MCF 10A (cell line): ENCODE measurements at regions not wholly inside any gene's neighbourhood (a gene's known extent, or its start where the extent isn't known, plus 50 kb on each side); places are given as distances from the start of the nearest gene placed in this dataset.

ENCODE experiments used
- BruUV-seq: library from RNA; stranded (reverse); fragments of 400-500 nt; replicated peaks from 2 replicates; lab custom pipeline; 2021; lab: Mats Ljungman, UMichigan
- CTCF ChIA-PET: fragments of 300-600 bp; sonication (Branson Sonifier 250); formaldehyde crosslinking; extraction: SDS; loops from one replicate; lab custom pipeline; 2021; ENCODE audit warnings: antibody characterized with exemption, inconsistent platforms; lab: Yijun Ruan, JAX
- POLR2A ChIA-PET: fragments of 300-600, 350-650 bp; sonication (Branson Sonifier 250); formaldehyde crosslinking; extraction: SDS; loops from one replicate; lab custom pipeline; 2020; ENCODE audit warnings: antibody characterized with exemption, inconsistent platforms; lab: Yijun Ruan, JAX
- DNase-seq: peaks from one replicate; pipeline ENCODE4 v3.0.0-alpha.2; 2018; ENCODE audit not compliant: unreplicated experiment
- H3K27ac Mint-ChIP-seq: one replicate; pipeline ENCODE4 v1.8.0; 2022; ENCODE audit warnings: mild to moderate bottlenecking, low read depth, mixed read lengths; ENCODE audit not compliant: unreplicated experiment
- H3K27me3 Mint-ChIP-seq: one replicate; pipeline ENCODE4 v1.8.0; 2022; ENCODE audit warnings: mixed read lengths; ENCODE audit not compliant: insufficient read depth, unreplicated experiment
- H3K36me3 Mint-ChIP-seq: one replicate; pipeline ENCODE4 v1.8.0; 2022; ENCODE audit warnings: mild to moderate bottlenecking, moderate library complexity, mixed read lengths; ENCODE audit not compliant: insufficient read depth, unreplicated experiment
- H3K4me1 Mint-ChIP-seq: one replicate; pipeline ENCODE4 v1.8.0; 2022; ENCODE audit warnings: mixed read lengths; ENCODE audit not compliant: insufficient read depth, unreplicated experiment
- H3K4me3 Mint-ChIP-seq: one replicate; pipeline ENCODE4 v1.8.0; 2022; ENCODE audit warnings: mild to moderate bottlenecking, moderate library complexity, mixed read lengths; ENCODE audit not compliant: unreplicated experiment
- H3K9me3 Mint-ChIP-seq: one replicate; pipeline ENCODE4 v1.8.0; 2022; ENCODE audit warnings: mixed read lengths; ENCODE audit not compliant: unreplicated experiment
- intact Hi-C: fragments of 100-400 bp; cut with micrococcal nuclease; formaldehyde crosslinking; loops from 2 replicates; pipeline ENCODE4 v1.14.1; 2022
- TF ChIP-seq, protein P1 (sequence below): fragments of 200-600 bp; IDR thresholded peaks from one replicate; pipeline ENCODE4 v1.8.0; 2022; ENCODE audit warnings: antibody characterized with exemption, mild to moderate bottlenecking; ENCODE audit not compliant: unreplicated experiment

DNA sequence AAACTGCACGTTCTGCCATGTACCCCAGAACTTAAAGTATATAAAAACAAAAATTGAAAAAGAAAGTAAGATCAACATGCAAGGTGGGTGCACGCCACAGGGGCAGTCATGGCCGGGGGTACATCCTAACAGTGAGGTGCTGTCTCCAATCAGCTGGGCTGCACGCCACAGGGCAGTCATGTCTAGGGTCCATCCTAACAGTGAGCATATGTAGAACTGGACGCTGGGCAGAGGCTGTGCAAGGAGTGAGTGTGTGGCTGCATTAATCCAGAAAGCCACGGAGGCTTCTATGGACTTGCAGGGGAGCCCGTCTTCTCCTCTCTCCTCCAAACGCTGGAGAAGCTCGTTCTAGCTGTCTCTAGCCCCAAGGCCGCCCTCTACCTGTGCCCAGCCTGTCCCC is 1105.0 kb downstream of the BRD1 start:
- DNase-seq = no peak
- POLR2A ChIA-PET = no interaction called here
- peaks cover 25% of the 10 kb centered on the region for H3K9me3 Mint-ChIP-seq
- H3K36me3 Mint-ChIP-seq = no peaks in the 10 kb centered on the region
- TF ChIP-seq, protein P1, sequence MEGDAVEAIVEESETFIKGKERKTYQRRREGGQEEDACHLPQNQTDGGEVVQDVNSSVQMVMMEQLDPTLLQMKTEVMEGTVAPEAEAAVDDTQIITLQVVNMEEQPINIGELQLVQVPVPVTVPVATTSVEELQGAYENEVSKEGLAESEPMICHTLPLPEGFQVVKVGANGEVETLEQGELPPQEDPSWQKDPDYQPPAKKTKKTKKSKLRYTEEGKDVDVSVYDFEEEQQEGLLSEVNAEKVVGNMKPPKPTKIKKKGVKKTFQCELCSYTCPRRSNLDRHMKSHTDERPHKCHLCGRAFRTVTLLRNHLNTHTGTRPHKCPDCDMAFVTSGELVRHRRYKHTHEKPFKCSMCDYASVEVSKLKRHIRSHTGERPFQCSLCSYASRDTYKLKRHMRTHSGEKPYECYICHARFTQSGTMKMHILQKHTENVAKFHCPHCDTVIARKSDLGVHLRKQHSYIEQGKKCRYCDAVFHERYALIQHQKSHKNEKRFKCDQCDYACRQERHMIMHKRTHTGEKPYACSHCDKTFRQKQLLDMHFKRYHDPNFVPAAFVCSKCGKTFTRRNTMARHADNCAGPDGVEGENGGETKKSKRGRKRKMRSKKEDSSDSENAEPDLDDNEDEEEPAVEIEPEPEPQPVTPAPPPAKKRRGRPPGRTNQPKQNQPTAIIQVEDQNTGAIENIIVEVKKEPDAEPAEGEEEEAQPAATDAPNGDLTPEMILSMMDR = no peak
- no peak overlapping the region for H3K4me3 Mint-ChIP-seq
- BruUV-seq = no TSS peak
- CTCF ChIA-PET = no interaction called here
- intact Hi-C loops = no loop called here
- no peaks in the 10 kb centered on the region for H3K27me3 Mint-ChIP-seq
- H3K27ac Mint-ChIP-seq = no peak overlapping the region
- no peaks in the 10 kb centered on the region for H3K4me1 Mint-ChIP-seq

DNA sequence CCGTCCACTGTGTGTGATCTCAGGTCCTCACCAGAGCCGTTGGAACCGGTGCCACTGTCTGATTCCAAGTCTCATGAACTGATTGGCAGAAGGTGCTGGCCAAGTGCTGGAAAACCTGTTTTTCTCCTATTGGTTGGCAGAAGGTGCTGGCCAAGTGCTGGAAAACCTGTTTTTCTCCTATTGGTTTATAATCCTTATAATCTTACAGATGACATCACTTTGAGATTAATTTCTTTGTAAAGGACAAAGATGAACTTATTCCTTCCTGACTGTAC is 1106.3 kb downstream of the BRD1 start:
- TF ChIP-seq, protein P1 = no peak
- no peak overlapping the region for H3K4me3 Mint-ChIP-seq
- H3K36me3 Mint-ChIP-seq = peaks cover 3% of the 10 kb centered on the region
- no peaks in the 10 kb centered on the region for H3K4me1 Mint-ChIP-seq
- H3K27me3 Mint-ChIP-seq = no peaks in the 10 kb centered on the region
- CTCF ChIA-PET = no interaction called here
- H3K27ac Mint-ChIP-seq = no peak overlapping the region
- POLR2A ChIA-PET = no interaction called here
- intact Hi-C loops = no loop called here
- BruUV-seq = no TSS peak
- peaks cover 31% of the 10 kb centered on the region for H3K9me3 Mint-ChIP-seq
- no peak for DNase-seq

DNA sequence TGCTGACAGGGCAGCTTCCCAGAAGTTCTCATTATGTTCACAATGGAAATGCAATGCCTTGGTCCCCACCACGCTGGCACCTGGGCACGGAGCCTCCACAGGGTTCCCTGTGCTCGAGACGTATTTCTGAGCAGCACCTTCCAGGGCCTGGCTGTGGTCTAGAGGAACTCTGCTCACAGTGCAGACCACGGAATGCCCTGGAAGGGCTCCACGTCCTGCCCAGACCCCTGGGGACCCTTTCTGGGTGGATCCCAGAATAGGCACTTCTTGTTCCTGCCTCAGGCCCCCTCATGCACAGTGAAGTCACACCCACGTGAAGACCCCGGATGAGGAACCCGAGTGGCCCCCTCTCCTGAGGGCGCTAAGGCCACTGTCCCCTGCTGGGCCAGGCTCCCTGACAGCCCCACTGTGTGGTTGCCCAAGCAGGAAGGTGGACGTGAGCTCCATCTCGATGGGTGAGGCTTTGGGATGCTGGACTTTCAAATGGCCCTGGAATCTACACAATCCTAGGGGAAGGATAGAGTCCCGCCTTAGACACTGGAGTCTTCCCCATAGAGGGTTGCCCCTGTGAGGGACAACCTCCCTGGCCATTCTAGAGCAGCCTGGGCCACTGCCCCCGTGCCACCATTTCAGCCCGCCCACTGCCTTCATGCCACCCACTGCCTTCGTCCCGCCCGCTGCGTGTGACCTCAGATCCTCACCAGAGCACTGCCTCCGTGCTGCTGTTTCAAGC is 1106.8 kb downstream of the BRD1 start:
- POLR2A ChIA-PET = no interaction called here
- no peaks in the 10 kb centered on the region for H3K4me1 Mint-ChIP-seq
- peaks cover 27% of the 10 kb centered on the region for H3K9me3 Mint-ChIP-seq
- intact Hi-C loops = no loop called here
- H3K27ac Mint-ChIP-seq = no peak overlapping the region
- DNase-seq = no peak
- CTCF ChIA-PET = no interaction called here
- no TSS peak for BruUV-seq
- TF ChIP-seq, protein P1 = no peak
- H3K4me3 Mint-ChIP-seq = no peak overlapping the region
- H3K36me3 Mint-ChIP-seq = peaks cover 4% of the 10 kb centered on the region
- no peaks in the 10 kb centered on the region for H3K27me3 Mint-ChIP-seq

DNA sequence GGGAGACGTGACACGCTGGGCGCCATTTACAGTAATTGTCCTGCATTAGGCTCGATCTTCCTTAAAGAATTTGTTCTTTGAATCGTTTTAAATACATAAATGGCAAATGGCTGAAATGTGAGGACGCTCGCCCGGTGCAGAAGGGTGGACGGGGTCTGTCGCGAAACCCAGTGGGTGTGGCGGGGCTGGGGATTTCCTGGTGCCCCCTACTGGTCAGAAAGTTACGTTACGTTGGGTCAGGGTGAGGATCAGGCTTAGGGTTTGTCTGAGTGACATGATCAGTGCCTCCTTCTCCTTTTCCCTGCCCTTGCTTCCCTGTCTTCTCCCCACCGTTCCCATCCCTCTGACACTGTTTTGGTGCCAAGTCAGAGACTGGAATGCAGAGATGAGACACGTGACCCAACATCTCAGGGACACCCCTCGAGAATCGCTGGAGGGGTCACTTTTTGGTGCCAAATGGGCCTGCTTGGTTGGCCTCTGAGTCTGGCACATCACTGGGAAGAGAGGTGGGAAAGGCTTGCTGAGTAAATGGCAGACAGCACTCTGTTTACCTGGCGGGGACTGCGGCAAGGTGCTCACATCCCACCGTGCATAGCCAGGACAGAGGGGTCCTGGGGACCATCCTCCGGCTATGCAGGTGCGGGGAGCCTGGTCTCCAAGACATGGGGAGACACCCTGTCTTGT is 1107.6 kb downstream of the BRD1 start:
- Mint-ChIP-seq H3K4me3 (no peak overlapping the region), H3K4me1 (no peaks in the 10 kb centered on the region), H3K27me3 (no peaks in the 10 kb centered on the region), H3K27ac (no peak overlapping the region), H3K36me3 (peaks cover 4% of the 10 kb centered on the region), H3K9me3 (peaks cover 25% of the 10 kb centered on the region)
- no TSS peak for BruUV-seq
- POLR2A ChIA-PET = no interaction called here
- TF ChIP-seq, protein P1 = no peak
- no peak for DNase-seq
- CTCF ChIA-PET = no interaction called here
- intact Hi-C loops = no loop called here
